DOHH2 (cell line): ENCODE measurements at regions not wholly inside any gene's neighbourhood (a gene's known extent, or its start where the extent isn't known, plus 50 kb on each side); places are given as distances from the start of the nearest gene placed in this dataset.
"Not testable (repeated sequence)": the region's sequence is repeated elsewhere in the genome, so short reads cannot be mapped to it uniquely, and the experiment has no call there.

Experiments
- H3F3A ChIP-seq: fragments of 200-600 bp; sonication (generic), shearing (Covaris generic); 2 replicates; pipeline ENCODE4 v1.6.0; 2016; ENCODE audit warnings: antibody characterized with exemption, mild to moderate bottlenecking; ENCODE audit not compliant: control insufficient read depth, insufficient read depth
- H3K27ac ChIP-seq: fragments of 200-600 bp; sonication (generic); 2 replicates; pipeline ENCODE4 v1.5.1; 2014; ENCODE audit warnings: low read depth, mild to moderate bottlenecking, low read length, moderate library complexity
- H3K27me3 ChIP-seq: fragments of 200-600 bp; sonication (generic); 2 replicates; pipeline ENCODE4 v1.6.1; 2014; ENCODE audit warnings: mild to moderate bottlenecking, low read length, mixed read lengths; ENCODE audit not compliant: control insufficient read depth
- H3K36me3 ChIP-seq: fragments of 200-600 bp; sonication (generic); 2 replicates; pipeline ENCODE4 v1.6.1; 2014; ENCODE audit warnings: mild to moderate bottlenecking, low read length, moderate library complexity, mixed read lengths; ENCODE audit not compliant: control insufficient read depth
- H3K4me1 ChIP-seq: fragments of 200-600 bp; sonication (generic); 2 replicates; pipeline ENCODE4 v1.6.1; 2014; ENCODE audit warnings: mild to moderate bottlenecking, low read length, mixed read lengths; ENCODE audit not compliant: control insufficient read depth
- H3K4me2 ChIP-seq: fragments of 200-600 bp; sonication (generic); 2 replicates; pipeline ENCODE4 v1.6.0; 2014; ENCODE audit warnings: mild to moderate bottlenecking, low read length, moderate library complexity
- H3K4me3 ChIP-seq: fragments of 200-600 bp; sonication (generic); 2 replicates; pipeline ENCODE4 v1.5.1; 2014; ENCODE audit warnings: mild to moderate bottlenecking, low read length, mixed read lengths
- H3K79me2 ChIP-seq: fragments of 200-600 bp; sonication (generic); 2 replicates; pipeline ENCODE4 v1.6.1; 2014; ENCODE audit warnings: mild to moderate bottlenecking, low read length, mixed read lengths; ENCODE audit not compliant: control insufficient read depth
- H3K9me2 ChIP-seq: fragments of 200-600 bp; sonication (generic); replicated peaks from 2 replicates; pipeline ENCODE4 v1.6.1; 2014; ENCODE audit warnings: mild to moderate bottlenecking, low read length, mixed read lengths; ENCODE audit not compliant: control insufficient read depth
- H3K9me3 ChIP-seq: fragments of 200-600 bp; sonication (generic); 2 replicates; pipeline ENCODE4 v1.6.1; 2014; ENCODE audit warnings: antibody characterized with exemption, low read length, mixed read lengths; ENCODE audit not compliant: control insufficient read depth, insufficient read depth
- H4K20me1 ChIP-seq: fragments of 200-600 bp; sonication (generic); 2 replicates; pipeline ENCODE4 v1.6.0; 2014; ENCODE audit warnings: low read depth, mild to moderate bottlenecking, antibody characterized with exemption, low read length, moderate library complexity; ENCODE audit not compliant: control insufficient read depth, insufficient read depth
- EZH2phosphoT487 ChIP-seq: fragments of 200-600 bp; sonication (generic); IDR thresholded peaks from 2 replicates; pipeline ENCODE4 v1.6.1; 2017; ENCODE audit warnings: borderline replicate concordance, mild to moderate bottlenecking, antibody characterized with exemption, low read length, moderate library complexity, mixed read lengths
- TF ChIP-seq, protein P1 (sequence below): fragments of 200-600 bp; sonication (generic); IDR thresholded peaks from one replicate; pipeline ENCODE4 v1.5.1; 2014; ENCODE audit warnings: antibody characterized with exemption, mild to moderate bottlenecking, low read depth, low read length; ENCODE audit not compliant: poor library complexity, severe bottlenecking

DNA sequence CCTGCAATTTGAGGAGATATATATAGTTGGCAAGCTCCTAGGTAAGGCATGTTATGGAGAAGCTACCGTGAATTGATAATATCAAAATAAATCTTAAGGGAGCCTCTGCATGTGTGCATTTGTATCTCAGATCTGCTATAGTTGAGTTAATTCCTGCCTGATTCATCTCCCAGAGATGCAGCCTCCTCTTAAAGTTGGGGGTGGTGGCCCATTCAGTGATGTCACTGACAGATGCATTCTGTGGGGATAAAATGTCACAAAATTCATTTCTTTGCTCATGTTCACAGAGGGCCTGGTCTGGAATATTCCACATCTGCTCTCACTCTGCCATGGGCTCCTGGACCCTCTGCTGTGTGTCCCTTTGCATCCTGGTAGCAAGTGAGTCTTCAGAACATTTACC is 185.8 kb upstream of the PRSS1 start:
- H3K27ac ChIP-seq, result no peak overlapping the region
- 0 out of 2 replicates have a peak, but pooled peaks cover 2% of the 10 kb centered on the region for H4K20me1 ChIP-seq
- H3K36me3 ChIP-seq, result no peaks in the 10 kb centered on the region
- no peaks in the 10 kb centered on the region for H3K79me2 ChIP-seq
- TF ChIP-seq EZH2phosphoT487, result no peak
- TF ChIP-seq, protein P1, sequence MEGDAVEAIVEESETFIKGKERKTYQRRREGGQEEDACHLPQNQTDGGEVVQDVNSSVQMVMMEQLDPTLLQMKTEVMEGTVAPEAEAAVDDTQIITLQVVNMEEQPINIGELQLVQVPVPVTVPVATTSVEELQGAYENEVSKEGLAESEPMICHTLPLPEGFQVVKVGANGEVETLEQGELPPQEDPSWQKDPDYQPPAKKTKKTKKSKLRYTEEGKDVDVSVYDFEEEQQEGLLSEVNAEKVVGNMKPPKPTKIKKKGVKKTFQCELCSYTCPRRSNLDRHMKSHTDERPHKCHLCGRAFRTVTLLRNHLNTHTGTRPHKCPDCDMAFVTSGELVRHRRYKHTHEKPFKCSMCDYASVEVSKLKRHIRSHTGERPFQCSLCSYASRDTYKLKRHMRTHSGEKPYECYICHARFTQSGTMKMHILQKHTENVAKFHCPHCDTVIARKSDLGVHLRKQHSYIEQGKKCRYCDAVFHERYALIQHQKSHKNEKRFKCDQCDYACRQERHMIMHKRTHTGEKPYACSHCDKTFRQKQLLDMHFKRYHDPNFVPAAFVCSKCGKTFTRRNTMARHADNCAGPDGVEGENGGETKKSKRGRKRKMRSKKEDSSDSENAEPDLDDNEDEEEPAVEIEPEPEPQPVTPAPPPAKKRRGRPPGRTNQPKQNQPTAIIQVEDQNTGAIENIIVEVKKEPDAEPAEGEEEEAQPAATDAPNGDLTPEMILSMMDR, result no peak
- H3K9me2 ChIP-seq, result no peaks in the 10 kb centered on the region
- 0 out of 2 replicates have a peak, but pooled peaks cover 2% of the 10 kb centered on the region for H3K9me3 ChIP-seq
- H3K4me3 ChIP-seq, result no peak overlapping the region
- H3F3A ChIP-seq, result no peaks in the 10 kb centered on the region
- H3K4me1 ChIP-seq, result no peaks in the 10 kb centered on the region
- H3K4me2 ChIP-seq, result no peak overlapping the region
- H3K27me3 ChIP-seq, result peaks cover 62% of the 10 kb centered on the region

DNA sequence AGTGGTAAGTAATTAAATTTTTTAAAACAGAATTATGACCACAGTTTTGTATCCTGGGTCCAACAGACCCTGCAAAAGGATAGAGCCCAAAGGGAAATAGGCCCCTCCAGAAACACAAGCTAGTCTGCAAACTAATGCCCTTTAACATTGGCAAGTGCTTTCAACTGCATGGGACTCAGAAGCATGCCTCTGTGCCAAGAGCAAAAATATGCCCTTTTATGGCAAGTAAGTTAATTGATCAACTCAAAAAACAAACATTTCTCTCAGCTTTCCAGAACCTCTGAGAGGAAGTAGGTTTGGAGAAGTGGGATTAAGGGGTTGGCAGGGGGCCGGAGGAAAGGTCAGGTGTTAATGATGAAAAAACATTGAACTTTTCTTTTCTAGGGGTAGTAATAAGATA is 186.6 kb upstream of the PRSS1 start:
- Histone ChIP-seq H3K27ac (no peak overlapping the region), H3K9me3 (0 out of 2 replicates have a peak, but pooled peaks cover 2% of the 10 kb centered on the region)

DNA sequence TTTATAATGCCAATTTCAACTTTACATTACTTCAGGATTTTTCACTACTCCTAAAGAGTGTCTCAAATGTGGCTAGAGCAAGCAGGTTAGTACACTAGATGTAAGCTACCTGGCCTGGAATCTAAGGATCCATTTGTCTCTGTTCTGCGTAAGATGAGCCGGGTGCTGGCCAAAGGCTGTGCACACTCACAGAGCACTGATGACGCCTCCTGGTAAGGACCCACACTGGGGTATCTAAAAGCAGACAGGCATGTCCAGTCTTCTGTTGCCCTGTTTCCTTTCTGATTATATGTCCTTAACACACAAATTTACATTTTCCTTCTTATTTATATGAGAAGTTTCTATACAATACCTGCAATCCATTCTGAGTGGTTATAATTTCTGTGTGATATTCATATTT is 187.9 kb upstream of the PRSS1 start:
- H3K79me2 ChIP-seq, H3K9me3 ChIP-seq, H3K4me1 ChIP-seq, H3K9me2 ChIP-seq, H3K36me3 ChIP-seq, H4K20me1 ChIP-seq, H3K4me2 ChIP-seq, H3K27ac ChIP-seq, H3F3A ChIP-seq, H3K4me3 ChIP-seq: not testable (repeated sequence)
- H3K27me3 ChIP-seq, result peaks cover 67% of the 10 kb centered on the region

More for the DNA sequence above, 186.6 kb upstream of the PRSS1 start:
- Histone ChIP-seq H3F3A (no peaks in the 10 kb centered on the region), H3K4me2 (no peak overlapping the region), H3K79me2 (no peaks in the 10 kb centered on the region), H3K27me3 (peaks cover 63% of the 10 kb centered on the region), H3K4me1 (no peaks in the 10 kb centered on the region), H3K36me3 (no peaks in the 10 kb centered on the region), H3K9me2 (no peaks in the 10 kb centered on the region), H3K4me3 (no peak overlapping the region), H4K20me1 (0 out of 2 replicates have a peak, but pooled peaks cover 2% of the 10 kb centered on the region)
- no peak for TF ChIP-seq EZH2phosphoT487
- TF ChIP-seq, protein P1, result no peak

DNA sequence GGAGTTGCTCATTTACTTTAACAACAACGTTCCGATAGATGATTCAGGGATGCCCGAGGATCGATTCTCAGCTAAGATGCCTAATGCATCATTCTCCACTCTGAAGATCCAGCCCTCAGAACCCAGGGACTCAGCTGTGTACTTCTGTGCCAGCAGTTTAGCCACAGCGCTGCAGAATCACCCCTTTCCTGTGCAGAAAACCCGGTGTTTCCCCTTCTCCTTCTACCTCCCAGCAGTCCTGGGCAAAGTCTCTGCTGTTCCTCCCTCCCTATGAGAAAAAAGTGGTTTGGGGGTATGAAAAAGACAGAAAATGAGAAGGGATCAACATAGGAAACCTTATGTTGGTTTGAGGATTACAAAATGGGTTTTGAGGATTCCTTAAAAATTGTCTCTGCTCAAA is 188.5 kb upstream of the PRSS1 start:
- not testable (repeated sequence) for H3K4me1 ChIP-seq, H4K20me1 ChIP-seq, H3K27ac ChIP-seq

More for the DNA sequence above, 188.5 kb upstream of the PRSS1 start:
- not testable (repeated sequence) for H3K9me2 ChIP-seq, H3K9me3 ChIP-seq, H3K79me2 ChIP-seq, H3F3A ChIP-seq, H3K4me2 ChIP-seq, H3K4me3 ChIP-seq, H3K36me3 ChIP-seq
- peaks cover 74% of the 10 kb centered on the region for H3K27me3 ChIP-seq
